ENCODE measurements at regions not wholly inside any gene's neighbourhood (a gene's known extent, or its start where the extent isn't known, plus 50 kb on each side); places are given as distances from the start of the nearest gene placed in this dataset.

DNA sequence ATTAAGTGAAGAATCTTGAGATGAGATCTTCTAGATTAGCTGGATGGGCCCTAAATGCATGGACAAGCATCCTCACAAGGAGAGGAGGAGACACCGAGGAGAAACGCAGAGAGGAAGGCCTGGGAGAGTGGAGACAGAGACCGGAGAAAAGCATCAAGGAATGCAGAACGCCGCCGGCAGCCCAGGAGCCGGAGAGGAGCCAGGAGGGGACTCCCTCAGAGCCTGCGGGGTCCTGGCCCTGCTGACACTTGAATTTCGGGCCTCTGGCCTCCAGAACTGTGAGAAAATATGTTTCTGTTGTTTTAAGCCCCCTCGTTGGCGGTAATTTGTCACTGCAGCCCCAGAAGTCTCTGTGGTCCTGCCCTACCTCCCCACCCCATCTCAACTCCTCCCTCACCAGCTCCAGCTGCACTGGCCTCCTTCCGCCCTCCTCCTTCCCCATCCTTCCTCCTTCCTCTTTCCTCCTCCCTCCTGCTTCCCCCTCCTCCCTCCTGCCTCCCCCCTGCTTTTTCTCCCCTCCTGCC is 116.7 kb downstream of the TWIST2 start:
- no peak for DNase-seq (ENCODE audit: low read depth, low spot score)
- no peak for TF ChIP-seq EZH2 (IDR thresholded peaks at IDR 0.05; ENCODE audit: low read length)
- TF ChIP-seq, protein P1, sequence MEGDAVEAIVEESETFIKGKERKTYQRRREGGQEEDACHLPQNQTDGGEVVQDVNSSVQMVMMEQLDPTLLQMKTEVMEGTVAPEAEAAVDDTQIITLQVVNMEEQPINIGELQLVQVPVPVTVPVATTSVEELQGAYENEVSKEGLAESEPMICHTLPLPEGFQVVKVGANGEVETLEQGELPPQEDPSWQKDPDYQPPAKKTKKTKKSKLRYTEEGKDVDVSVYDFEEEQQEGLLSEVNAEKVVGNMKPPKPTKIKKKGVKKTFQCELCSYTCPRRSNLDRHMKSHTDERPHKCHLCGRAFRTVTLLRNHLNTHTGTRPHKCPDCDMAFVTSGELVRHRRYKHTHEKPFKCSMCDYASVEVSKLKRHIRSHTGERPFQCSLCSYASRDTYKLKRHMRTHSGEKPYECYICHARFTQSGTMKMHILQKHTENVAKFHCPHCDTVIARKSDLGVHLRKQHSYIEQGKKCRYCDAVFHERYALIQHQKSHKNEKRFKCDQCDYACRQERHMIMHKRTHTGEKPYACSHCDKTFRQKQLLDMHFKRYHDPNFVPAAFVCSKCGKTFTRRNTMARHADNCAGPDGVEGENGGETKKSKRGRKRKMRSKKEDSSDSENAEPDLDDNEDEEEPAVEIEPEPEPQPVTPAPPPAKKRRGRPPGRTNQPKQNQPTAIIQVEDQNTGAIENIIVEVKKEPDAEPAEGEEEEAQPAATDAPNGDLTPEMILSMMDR (optimal IDR thresholded peaks at IDR 0.05 in 1 of 3, IDR thresholded peaks at IDR 0.05 in 1 of 3, conservative IDR thresholded peaks at IDR 0.05 in 1 of 3; ENCODE audit: extremely low read depth in 1 of 3, insufficient read depth in 2 of 3, low read length in 3 of 3) = no peak

DNA sequence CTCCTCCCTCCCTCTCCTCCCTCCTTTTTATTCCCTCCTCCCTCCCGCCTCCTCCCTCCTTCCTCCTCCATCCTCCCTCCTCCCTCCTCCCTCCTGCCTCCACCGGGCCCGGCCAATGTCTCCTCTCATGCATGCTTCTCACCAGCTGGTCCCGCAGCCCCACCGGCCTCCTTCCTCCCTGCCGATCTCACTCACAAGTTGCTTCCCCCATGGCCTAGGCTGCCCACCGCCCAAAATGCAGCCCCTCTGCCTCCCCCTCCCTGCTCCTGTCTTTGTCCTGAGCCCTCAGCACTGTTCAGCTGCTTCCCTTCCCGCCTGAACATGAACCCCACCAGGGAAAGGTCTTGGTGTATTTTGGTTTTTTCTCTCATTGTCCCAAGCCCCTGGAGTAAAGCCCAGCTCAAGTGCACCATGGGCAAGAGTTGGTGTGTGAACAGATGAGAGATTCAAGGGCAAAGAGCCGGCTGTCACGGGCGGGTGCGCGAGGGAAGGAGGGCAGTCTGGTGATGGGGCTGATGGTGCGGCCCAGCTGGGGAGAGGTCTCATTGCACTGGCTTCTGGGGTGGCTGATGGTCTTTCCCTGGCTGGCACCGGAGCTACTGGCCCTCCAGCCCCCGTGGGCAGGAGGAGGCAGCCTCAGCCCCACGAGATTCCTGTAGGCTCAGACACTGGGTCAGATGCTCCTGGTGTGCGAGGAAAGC is 117.6 kb downstream of the TWIST2 start:
- Histone ChIP-seq H3K27ac (ENCODE audit: control insufficient read depth, insufficient read depth, low read length) (no peak overlapping the region), H2AFZ (ENCODE audit: control insufficient read depth, low read length) (no peak overlapping the region), H3K4me2 (ENCODE audit: control insufficient read depth, extremely low read depth, insufficient read depth, low read depth, low read length) (no peak overlapping the region), H3K79me2 (ENCODE audit: control insufficient read depth, insufficient read depth, low read length) (no peaks in the 10 kb centered on the region), H3K4me1 (ENCODE audit: control insufficient read depth, extremely low read depth, insufficient read depth, low read length) (no peaks in the 10 kb centered on the region), H3K9me1 (ENCODE audit: control insufficient read depth, extremely low read depth, insufficient read depth, low read length) (no peaks in the 10 kb centered on the region), H3K27me3 (ENCODE audit: control insufficient read depth, extremely low read depth, insufficient read depth, low read length) (peaks cover 15% of the 10 kb centered on the region), H4K20me1 (ENCODE audit: control insufficient read depth, extremely low read depth, insufficient read depth, low read length) (no peaks in the 10 kb centered on the region), H3K4me3 (ENCODE audit: control insufficient read depth in 2 of 3, extremely low read depth in 1 of 3, insufficient read depth in 2 of 3, low read depth in 1 of 3, low read length in 3 of 3) (no peak overlapping the region), H3K9ac (ENCODE audit: control insufficient read depth, extremely low read depth, insufficient read depth, low read length) (no peak overlapping the region), H3K9me3 (ENCODE audit: control insufficient read depth, low read depth, low read length) (no peaks in the 10 kb centered on the region), H3K36me3 (ENCODE audit: control insufficient read depth in 2 of 2, extremely low read depth in 1 of 2, insufficient read depth in 2 of 2, low read length in 2 of 2) (no peaks in the 10 kb centered on the region)
- FAIRE-seq = no peak
- TF ChIP-seq EZH2 (IDR thresholded peaks at IDR 0.05; ENCODE audit: low read length) = no peak
- TF ChIP-seq, protein P1 (optimal IDR thresholded peaks at IDR 0.05 in 1 of 3, IDR thresholded peaks at IDR 0.05 in 1 of 3, conservative IDR thresholded peaks at IDR 0.05 in 1 of 3; ENCODE audit: extremely low read depth in 1 of 3, insufficient read depth in 2 of 3, low read length in 3 of 3) = no peak
- no peak for DNase-seq (ENCODE audit: low read depth, low spot score)
- dilution Hi-C loops (cut with MboI; ENCODE audit: extremely low pct_ligation_motif_present, low sequenced_read_pairs) = no loop called here

More for the DNA sequence above, 116.7 kb downstream of the TWIST2 start:
- dilution Hi-C loops (cut with MboI; ENCODE audit: extremely low pct_ligation_motif_present, low sequenced_read_pairs) = no loop called here
- H3K9me1 ChIP-seq (ENCODE audit: control insufficient read depth, extremely low read depth, insufficient read depth, low read length) = no peaks in the 10 kb centered on the region
- no peak overlapping the region for H3K4me2 ChIP-seq (ENCODE audit: control insufficient read depth, extremely low read depth, insufficient read depth, low read depth, low read length)
- no peaks in the 10 kb centered on the region for H3K4me1 ChIP-seq (ENCODE audit: control insufficient read depth, extremely low read depth, insufficient read depth, low read length)
- no peaks in the 10 kb centered on the region for H3K79me2 ChIP-seq (ENCODE audit: control insufficient read depth, insufficient read depth, low read length)
- H3K9ac ChIP-seq (ENCODE audit: control insufficient read depth, extremely low read depth, insufficient read depth, low read length) = no peak overlapping the region
- H2AFZ ChIP-seq (ENCODE audit: control insufficient read depth, low read length) = no peak overlapping the region
- H3K36me3 ChIP-seq (ENCODE audit: control insufficient read depth in 2 of 2, extremely low read depth in 1 of 2, insufficient read depth in 2 of 2, low read length in 2 of 2) = no peaks in the 10 kb centered on the region
- H3K27ac ChIP-seq (ENCODE audit: control insufficient read depth, insufficient read depth, low read length) = no peak overlapping the region
- H3K9me3 ChIP-seq (ENCODE audit: control insufficient read depth, low read depth, low read length) = no peaks in the 10 kb centered on the region
- no peaks in the 10 kb centered on the region for H4K20me1 ChIP-seq (ENCODE audit: control insufficient read depth, extremely low read depth, insufficient read depth, low read length)
- no peak overlapping the region for H3K4me3 ChIP-seq (ENCODE audit: control insufficient read depth in 2 of 3, extremely low read depth in 1 of 3, insufficient read depth in 2 of 3, low read depth in 1 of 3, low read length in 3 of 3)
- no peak for FAIRE-seq
- H3K27me3 ChIP-seq (ENCODE audit: control insufficient read depth, extremely low read depth, insufficient read depth, low read length) = peaks cover 11% of the 10 kb centered on the region

Measured in keratinocyte (primary cell).